Mesothelial cell of epicardium (in vitro differentiated cells): ENCODE measurements at regions not wholly inside any gene's neighbourhood (a gene's known extent, or its start where the extent isn't known, plus 50 kb on each side); places are given as distances from the start of the nearest gene placed in this dataset.

ENCODE experiments used
- DNase-seq, 2 experiments: peaks; one replicate each; pipeline ENCODE4 v3.0.0; 2021; ENCODE audit warnings: low spot score in 2 of 2; ENCODE audit not compliant: unreplicated experiment in 2 of 2
- H3K27ac Mint-ChIP-seq: 2 replicates; pipeline ENCODE4 v1.8.0; 2021; ENCODE audit warnings: mixed read lengths
- H3K27me3 Mint-ChIP-seq: 2 replicates; pipeline ENCODE4 v1.8.0; 2021; ENCODE audit warnings: low read depth, mixed read lengths
- H3K36me3 Mint-ChIP-seq: 2 replicates; pipeline ENCODE4 v1.8.0; 2021; ENCODE audit warnings: mixed read lengths
- H3K4me1 Mint-ChIP-seq: 2 replicates; pipeline ENCODE4 v1.8.0; 2021; ENCODE audit warnings: mixed read lengths
- H3K4me3 Mint-ChIP-seq: 2 replicates; pipeline ENCODE4 v1.8.0; 2021; ENCODE audit warnings: mild to moderate bottlenecking, moderate library complexity, mixed read lengths
- H3K9me3 Mint-ChIP-seq: 2 replicates; pipeline ENCODE4 v1.8.0; 2021; ENCODE audit warnings: mixed read lengths
- CTCF ChIP-seq: fragments of 200-600 bp; sonication (generic); IDR thresholded peaks from one replicate; pipeline ENCODE4 v1.5.0; 2021; ENCODE audit warnings: antibody characterized with exemption; ENCODE audit not compliant: unreplicated experiment

GRCh38 chr16:51801635-51802034 is 650.6 kb upstream of the SALL1 start:
- H3K36me3 Mint-ChIP-seq: no peaks in the 10 kb centered on the region
- no peak for TF ChIP-seq CTCF

GRCh38 chr16:51797669-51798259 is 646.7 kb upstream of the SALL1 start:
- H3K4me3 Mint-ChIP-seq: no peak overlapping the region
- H3K4me1 Mint-ChIP-seq: no peaks in the 10 kb centered on the region
- H3K27me3 Mint-ChIP-seq: peaks cover 25% of the 10 kb centered on the region
- no peak overlapping the region for H3K27ac Mint-ChIP-seq
- DNase-seq: no peak
- H3K9me3 Mint-ChIP-seq: no peaks in the 10 kb centered on the region
- no peaks in the 10 kb centered on the region for H3K36me3 Mint-ChIP-seq
- TF ChIP-seq CTCF: no peak

More at GRCh38 chr16:51801635-51802034, 650.6 kb upstream of the SALL1 start:
- H3K27me3 Mint-ChIP-seq: peaks cover 23% of the 10 kb centered on the region
- no peaks in the 10 kb centered on the region for H3K4me1 Mint-ChIP-seq
- DNase-seq: no peak
- no peak overlapping the region for H3K4me3 Mint-ChIP-seq
- H3K27ac Mint-ChIP-seq: no peak overlapping the region
- no peaks in the 10 kb centered on the region for H3K9me3 Mint-ChIP-seq

- TF ChIP-seq CTCF: no peak
- DNase-seq: no peak
- Mint-ChIP-seq H3K36me3 (no peaks in the 10 kb centered on the region), H3K4me1 (no peaks in the 10 kb centered on the region), H3K27me3 (peaks cover 62% of the 10 kb centered on the region), H3K9me3 (no peaks in the 10 kb centered on the region), H3K27ac (no peak overlapping the region), H3K4me3 (no peak overlapping the region)
These were observed 628.2 kb upstream of the SALL1 start for GRCh38 chr16:51779240-51779639.

GRCh38 chr16:51773071-51773890 is 622.2 kb upstream of the SALL1 start:
- Mint-ChIP-seq H3K4me3 (no peak overlapping the region), H3K9me3 (no peaks in the 10 kb centered on the region), H3K4me1 (no peaks in the 10 kb centered on the region), H3K27me3 (peaks cover 66% of the 10 kb centered on the region), H3K27ac (no peak overlapping the region), H3K36me3 (no peaks in the 10 kb centered on the region)
- no peak for DNase-seq
- no peak for TF ChIP-seq CTCF

- Mint-ChIP-seq H3K4me1 (peaks cover 6% of the 10 kb centered on the region), H3K9me3 (no peaks in the 10 kb centered on the region), H3K27me3 (peaks cover 83% of the 10 kb centered on the region), H3K27ac (no peak overlapping the region), H3K36me3 (no peaks in the 10 kb centered on the region), H3K4me3 (no peak overlapping the region)
- TF ChIP-seq CTCF: no peak
- no peak for DNase-seq
These were observed 615.7 kb upstream of the SALL1 start for GRCh38 chr16:51766739-51767138.
